ENCODE measurements at regions not wholly inside any gene's neighbourhood (a gene's known extent, or its start where the extent isn't known, plus 50 kb on each side); places are given as distances from the start of the nearest gene placed in this dataset.
A peak's percentile ranks its signal among the peaks of the same experiment; 100 is the strongest.

GRCh38 chr5:165620394-165620793, 2115.0 kb downstream of the MAT2B start:
- DNase-seq = no peak

- no peak for DNase-seq
Measured at GRCh38 chr5:165622864-165623536, 2117.6 kb downstream of the MAT2B start.

- no peak for DNase-seq
Measured at GRCh38 chr5:165624166-165624946, 2118.9 kb downstream of the MAT2B start.

GRCh38 chr5:165626161-165626560, 2120.7 kb downstream of the MAT2B start:
- DNase-seq = no peak

GRCh38 chr5:165627548-165628170, 2122.2 kb downstream of the MAT2B start:
- DNase-seq = no peak

- peak; percentile 13 for DNase-seq
Measured at GRCh38 chr5:165630261-165630778, 2124.9 kb downstream of the MAT2B start.

- no peak for DNase-seq
Measured at GRCh38 chr5:165631235-165631634, 2125.8 kb downstream of the MAT2B start.

GRCh38 chr5:165642366-165642765, 2136.9 kb downstream of the MAT2B start:
- DNase-seq = no peak

- DNase-seq = no peak
Measured at GRCh38 chr5:165665735-165666400, 2160.4 kb downstream of the MAT2B start.

GRCh38 chr5:165673499-165673898, 2168.1 kb downstream of the MAT2B start:
- DNase-seq = no peak

- no peak for DNase-seq
Measured at GRCh38 chr5:165695796-165696195, 2190.4 kb downstream of the MAT2B start.

- DNase-seq = no peak
Measured at GRCh38 chr5:165705960-165706359, 2200.5 kb downstream of the MAT2B start.

- no peak for DNase-seq
Measured at GRCh38 chr5:165712011-165712410, 2206.6 kb downstream of the MAT2B start.

GRCh38 chr5:165714598-165714997, 2209.2 kb downstream of the MAT2B start:
- DNase-seq = no peak

- no peak for DNase-seq
Measured at GRCh38 chr5:165720901-165721300, 2215.5 kb downstream of the MAT2B start.

GRCh38 chr5:165722401-165722800, 2217.0 kb downstream of the MAT2B start:
- DNase-seq = no peak

GRCh38 chr5:165723931-165724330, 2218.5 kb downstream of the MAT2B start:
- DNase-seq = no peak

- DNase-seq = no peak
Measured at GRCh38 chr5:165728425-165728824, 2223.0 kb downstream of the MAT2B start.

- DNase-seq = no peak
Measured at GRCh38 chr5:165735388-165735787, 2230.0 kb downstream of the MAT2B start.

- DNase-seq = no peak
Measured at GRCh38 chr5:165739079-165739741, 2233.8 kb downstream of the MAT2B start.

- DNase-seq = no peak
Measured at GRCh38 chr5:165757791-165758190, 2252.4 kb downstream of the MAT2B start.

GRCh38 chr5:165775111-165775510, 2269.7 kb downstream of the MAT2B start:
- no peak for DNase-seq

- no peak for DNase-seq
Measured at GRCh38 chr5:165779505-165779904, 2274.1 kb downstream of the MAT2B start.

Data from CD4-positive, alpha-beta T cell treated with Interleukin-4 for 4 hours (primary cell).